ENCODE measurements at regions not wholly inside any gene's neighbourhood (a gene's known extent, or its start where the extent isn't known, plus 50 kb on each side); places are given as distances from the start of the nearest gene placed in this dataset.

GRCh38 chr7:17027143-17027788 is 145.5 kb upstream of the AGR3 start (continued):
- TF ChIP-seq CHD7 (IDR thresholded peaks at IDR 0.05; ENCODE audit: insufficient replicate concordance, low read length) (no peak), SRF (IDR thresholded peaks at IDR 0.05; ENCODE audit: low read depth, low read length) (no peak), NRF1 (IDR thresholded peaks at IDR 0.05; ENCODE audit: low read depth, low read length) (no peak), FOSL1 (IDR thresholded peaks at IDR 0.05; ENCODE audit: insufficient read depth, low read depth, low read length) (no peak), E2F6 (IDR thresholded peaks at IDR 0.05) (no peak), CBX5 (IDR thresholded peaks at IDR 0.05; ENCODE audit: low read depth, low read length) (no peak), SP2 (IDR thresholded peaks at IDR 0.05; ENCODE audit: low read length) (no peak)
